ENCODE measurements at regions not wholly inside any gene's neighbourhood (a gene's known extent, or its start where the extent isn't known, plus 50 kb on each side); places are given as distances from the start of the nearest gene placed in this dataset.
"Not testable (repeated sequence)": the region's sequence is repeated elsewhere in the genome, so short reads cannot be mapped to it uniquely, and the experiment has no call there.

GRCh38 chr10:70985824-70986622 lies 97.7 kb upstream of the PCBD1 start:
- no peak for DNase-seq (ENCODE audit: low read depth)
- TF ChIP-seq, protein P1, sequence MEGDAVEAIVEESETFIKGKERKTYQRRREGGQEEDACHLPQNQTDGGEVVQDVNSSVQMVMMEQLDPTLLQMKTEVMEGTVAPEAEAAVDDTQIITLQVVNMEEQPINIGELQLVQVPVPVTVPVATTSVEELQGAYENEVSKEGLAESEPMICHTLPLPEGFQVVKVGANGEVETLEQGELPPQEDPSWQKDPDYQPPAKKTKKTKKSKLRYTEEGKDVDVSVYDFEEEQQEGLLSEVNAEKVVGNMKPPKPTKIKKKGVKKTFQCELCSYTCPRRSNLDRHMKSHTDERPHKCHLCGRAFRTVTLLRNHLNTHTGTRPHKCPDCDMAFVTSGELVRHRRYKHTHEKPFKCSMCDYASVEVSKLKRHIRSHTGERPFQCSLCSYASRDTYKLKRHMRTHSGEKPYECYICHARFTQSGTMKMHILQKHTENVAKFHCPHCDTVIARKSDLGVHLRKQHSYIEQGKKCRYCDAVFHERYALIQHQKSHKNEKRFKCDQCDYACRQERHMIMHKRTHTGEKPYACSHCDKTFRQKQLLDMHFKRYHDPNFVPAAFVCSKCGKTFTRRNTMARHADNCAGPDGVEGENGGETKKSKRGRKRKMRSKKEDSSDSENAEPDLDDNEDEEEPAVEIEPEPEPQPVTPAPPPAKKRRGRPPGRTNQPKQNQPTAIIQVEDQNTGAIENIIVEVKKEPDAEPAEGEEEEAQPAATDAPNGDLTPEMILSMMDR (IDR thresholded peaks at IDR 0.05; ENCODE audit: low read depth, low read length, missing control alignments) = no peak
- in situ Hi-C loops (cut with HindIII; ENCODE audit: low sequenced_read_pairs) = loop anchor here (5.0 kb wide), 1 partner anchor 44 kb away; no protein-coding TSS in a partner anchor
- H3K4me3 ChIP-seq (ENCODE audit: low read depth, low read length) = no peak overlapping the region

DNA sequence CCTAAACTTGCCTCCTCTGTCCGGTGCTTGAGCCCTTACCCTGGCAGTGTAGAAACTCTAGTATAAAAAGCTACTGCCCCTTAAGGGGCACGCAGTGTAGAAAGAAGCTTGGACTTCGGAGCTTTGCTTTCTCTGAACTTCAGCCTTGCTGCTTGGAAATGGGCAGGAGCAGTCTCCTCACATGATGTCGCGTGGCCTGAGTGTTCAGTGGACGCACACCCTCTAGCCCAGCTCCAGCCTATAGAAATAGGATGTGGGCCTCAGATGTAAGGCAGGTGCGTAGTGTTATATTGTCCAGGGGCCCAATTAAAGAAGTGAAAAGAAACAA lies 98.2 kb upstream of the PCBD1 start:
- in situ Hi-C loops (cut with HindIII; ENCODE audit: low sequenced_read_pairs) = loop anchor here (5.0 kb wide), 1 partner anchor 44 kb away; no protein-coding TSS in a partner anchor
- no peak for DNase-seq (ENCODE audit: low read depth)
- H3K4me3 ChIP-seq (ENCODE audit: low read depth, low read length) = no peak overlapping the region
- TF ChIP-seq, protein P1 (IDR thresholded peaks at IDR 0.05; ENCODE audit: low read depth, low read length, missing control alignments) = no peak

DNA sequence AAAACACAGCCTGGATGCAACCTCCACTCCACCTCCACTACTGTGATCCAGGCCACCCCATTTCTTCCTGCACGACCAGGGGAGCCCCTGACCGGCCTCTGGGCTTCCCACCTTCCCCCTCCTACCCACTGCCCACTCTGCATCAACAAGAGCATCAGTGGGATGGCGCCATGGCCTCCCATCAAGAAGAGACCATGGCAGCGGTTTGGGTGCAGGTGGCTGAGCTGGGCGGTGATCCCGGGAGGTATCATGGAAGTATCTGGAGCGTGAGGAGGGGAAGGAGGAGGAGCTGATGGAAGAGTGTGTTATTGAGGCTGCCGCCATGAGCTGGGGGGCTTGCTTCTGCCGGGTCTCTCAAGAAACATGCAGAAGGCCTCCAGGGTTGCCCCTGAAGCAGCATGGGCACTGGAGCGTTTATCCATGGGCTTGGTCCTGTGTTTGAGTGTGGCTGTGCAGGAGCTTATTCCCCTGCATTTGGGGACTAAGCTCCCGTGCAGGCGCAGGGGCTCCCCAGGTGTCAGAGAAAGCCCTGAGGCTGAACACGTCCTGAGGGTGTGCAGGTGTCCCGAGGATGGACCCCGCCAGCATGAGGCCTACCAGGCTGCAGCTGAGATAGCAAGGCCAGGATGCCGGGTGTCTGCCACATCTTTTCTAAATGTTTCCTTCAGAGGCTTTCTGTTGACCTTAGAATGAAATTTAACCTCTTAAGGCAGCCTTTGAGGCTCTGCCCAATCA lies 99.2 kb upstream of the PCBD1 start:
- TF ChIP-seq, protein P1 (IDR thresholded peaks at IDR 0.05; ENCODE audit: low read depth, low read length, missing control alignments) = no peak
- in situ Hi-C loops (cut with HindIII; ENCODE audit: low sequenced_read_pairs) = loop anchor here (5.0 kb wide), 1 partner anchor 45 kb away; no protein-coding TSS in a partner anchor
- no peak overlapping the region for H3K4me3 ChIP-seq (ENCODE audit: low read depth, low read length)
- DNase-seq (ENCODE audit: low read depth) = no peak

- in situ Hi-C loops (cut with HindIII; ENCODE audit: low sequenced_read_pairs); H3K4me3 ChIP-seq (ENCODE audit: low read depth, low read length); DNase-seq (ENCODE audit: low read depth): not testable (repeated sequence)
Observed at GRCh38 chr10:70990156-70990555, 101.8 kb upstream of the PCBD1 start.

GRCh38 chr10:70990681-70991080 lies 102.3 kb upstream of the PCBD1 start:
- TF ChIP-seq, protein P1 (IDR thresholded peaks at IDR 0.05; ENCODE audit: low read depth, low read length, missing control alignments) = no peak
- no peak overlapping the region for H3K4me3 ChIP-seq (ENCODE audit: low read depth, low read length)
- no peak for DNase-seq (ENCODE audit: low read depth)
- in situ Hi-C loops (cut with HindIII; ENCODE audit: low sequenced_read_pairs) = no loop called here

DNA sequence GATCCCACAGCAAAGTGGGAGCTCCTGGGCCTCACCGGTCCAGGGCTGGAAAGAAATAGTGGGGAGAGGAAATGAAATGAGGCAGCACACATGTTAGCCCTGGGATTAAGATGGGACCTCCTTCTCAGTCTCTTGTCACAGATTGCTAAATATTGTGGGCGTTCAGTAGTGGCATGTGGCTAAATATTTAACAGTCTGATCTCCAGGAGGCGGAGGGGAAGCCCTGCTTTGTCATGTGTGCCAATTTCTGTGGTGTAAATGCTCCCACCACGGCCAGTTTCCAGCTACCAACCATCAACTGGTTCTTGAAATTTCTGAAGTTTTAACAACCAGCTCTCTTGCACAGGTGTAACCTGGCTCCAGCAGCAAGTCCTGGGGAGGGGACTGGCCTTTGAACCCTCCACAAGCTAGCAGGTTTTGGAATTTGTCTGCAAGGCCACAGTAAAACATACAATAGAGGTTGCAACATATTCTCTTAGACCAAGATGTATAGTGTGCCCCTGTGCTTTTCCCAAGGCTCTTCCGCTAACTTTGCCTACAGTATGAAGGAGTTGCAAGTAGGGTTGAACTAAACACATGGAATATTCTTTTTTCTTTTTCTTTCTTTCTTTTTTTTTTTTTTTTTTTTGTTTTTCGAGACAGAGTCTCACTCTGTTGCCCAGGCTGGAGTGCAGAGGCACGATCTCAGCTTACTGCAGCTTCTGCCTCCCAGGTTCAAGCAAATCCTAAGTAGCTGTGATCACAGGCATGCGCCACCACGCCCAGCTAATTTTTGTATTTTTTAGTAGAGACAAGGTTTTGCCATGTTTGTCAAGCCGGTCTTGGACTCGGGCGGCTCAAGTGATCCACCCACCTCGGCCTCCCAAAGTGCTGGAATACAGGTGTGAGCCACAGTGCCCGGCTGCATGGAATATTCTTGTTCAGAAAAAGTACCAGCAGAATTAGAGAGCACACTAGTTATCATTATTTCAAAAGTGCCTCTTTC lies 103.1 kb upstream of the PCBD1 start:
- in situ Hi-C loops (cut with HindIII; ENCODE audit: low sequenced_read_pairs) = no loop called here
- DNase-seq (ENCODE audit: low read depth) = no peak
- H3K4me3 ChIP-seq (ENCODE audit: low read depth, low read length) = no peak overlapping the region
- TF ChIP-seq, protein P1 (IDR thresholded peaks at IDR 0.05; ENCODE audit: low read depth, low read length, missing control alignments) = no peak

Data from astrocyte of the cerebellum (primary cell).